ENCODE measurements at regions not wholly inside any gene's neighbourhood (a gene's known extent, or its start where the extent isn't known, plus 50 kb on each side); places are given as distances from the start of the nearest gene placed in this dataset.

DNA sequence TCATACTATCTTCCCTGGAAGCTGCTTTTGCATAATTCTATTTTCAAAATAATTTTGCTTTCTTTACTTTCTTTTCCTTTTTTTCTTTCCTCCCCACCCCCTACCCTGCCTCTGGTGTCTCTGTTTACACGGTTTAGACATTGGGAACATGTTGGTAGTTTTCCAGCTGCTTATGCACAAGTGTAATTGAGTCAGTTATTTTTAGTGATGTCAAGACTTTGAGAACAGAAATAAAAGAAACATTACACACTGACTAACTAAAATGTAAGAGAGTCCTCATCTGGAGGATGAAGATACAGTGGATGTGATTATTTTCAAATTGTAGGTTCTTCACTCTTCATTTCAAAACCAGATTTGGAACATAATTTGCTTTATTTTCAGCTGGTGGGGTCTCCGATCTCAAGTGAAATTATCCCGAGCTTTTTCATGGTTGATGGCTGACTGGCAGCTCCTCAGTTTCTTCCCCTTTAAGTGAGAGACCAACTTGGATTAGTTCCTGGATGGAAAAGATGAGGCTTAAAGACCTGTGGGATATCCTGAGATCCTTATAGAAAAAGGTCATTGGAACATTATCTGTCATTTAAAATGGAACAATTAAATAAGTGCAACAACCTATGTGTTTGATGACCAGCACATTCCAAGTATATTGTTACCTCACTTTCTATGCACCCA, 154.4 kb upstream of the ZNF462 start:
- no peak overlapping the region for H3K4me3 ChIP-seq (ENCODE audit: low read length)
- no peaks in the 10 kb centered on the region for H3F3A ChIP-seq (ENCODE audit: insufficient read depth, low read length)
- no peaks in the 10 kb centered on the region for H3K9me3 ChIP-seq (replicated peaks; ENCODE audit: insufficient read depth, low read length)
- H3K27me3 ChIP-seq (replicated peaks; ENCODE audit: insufficient read depth, low read length) = no peaks in the 10 kb centered on the region
- TF ChIP-seq, protein P1, sequence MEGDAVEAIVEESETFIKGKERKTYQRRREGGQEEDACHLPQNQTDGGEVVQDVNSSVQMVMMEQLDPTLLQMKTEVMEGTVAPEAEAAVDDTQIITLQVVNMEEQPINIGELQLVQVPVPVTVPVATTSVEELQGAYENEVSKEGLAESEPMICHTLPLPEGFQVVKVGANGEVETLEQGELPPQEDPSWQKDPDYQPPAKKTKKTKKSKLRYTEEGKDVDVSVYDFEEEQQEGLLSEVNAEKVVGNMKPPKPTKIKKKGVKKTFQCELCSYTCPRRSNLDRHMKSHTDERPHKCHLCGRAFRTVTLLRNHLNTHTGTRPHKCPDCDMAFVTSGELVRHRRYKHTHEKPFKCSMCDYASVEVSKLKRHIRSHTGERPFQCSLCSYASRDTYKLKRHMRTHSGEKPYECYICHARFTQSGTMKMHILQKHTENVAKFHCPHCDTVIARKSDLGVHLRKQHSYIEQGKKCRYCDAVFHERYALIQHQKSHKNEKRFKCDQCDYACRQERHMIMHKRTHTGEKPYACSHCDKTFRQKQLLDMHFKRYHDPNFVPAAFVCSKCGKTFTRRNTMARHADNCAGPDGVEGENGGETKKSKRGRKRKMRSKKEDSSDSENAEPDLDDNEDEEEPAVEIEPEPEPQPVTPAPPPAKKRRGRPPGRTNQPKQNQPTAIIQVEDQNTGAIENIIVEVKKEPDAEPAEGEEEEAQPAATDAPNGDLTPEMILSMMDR (IDR thresholded peaks at IDR 0.05; ENCODE audit: low read length) = no peak
- TF ChIP-seq EZH2 (optimal IDR thresholded peaks at IDR 0.05; ENCODE audit: low read depth, low read length) = no peak
- TF ChIP-seq EZH2phosphoT487 (IDR thresholded peaks at IDR 0.05; ENCODE audit: low read length) = no peak
- no peaks in the 10 kb centered on the region for H4K20me1 ChIP-seq (ENCODE audit: insufficient read depth, low read length)
- no peak overlapping the region for H2AFZ ChIP-seq (ENCODE audit: low read length)
- no peak overlapping the region for H3K9ac ChIP-seq (ENCODE audit: low read length)
- H3K79me2 ChIP-seq (ENCODE audit: low read length) = no peaks in the 10 kb centered on the region
- H3K36me3 ChIP-seq (replicated peaks; ENCODE audit: insufficient read depth, low read length) = no peaks in the 10 kb centered on the region
- no peak overlapping the region for H3K27ac ChIP-seq (ENCODE audit: low read length)
- H3K4me2 ChIP-seq (ENCODE audit: low read depth, low read length) = no peak overlapping the region
- H3K9me2 ChIP-seq (replicated peaks; ENCODE audit: insufficient read depth, low read length) = no peaks in the 10 kb centered on the region
- no peaks in the 10 kb centered on the region for H3K4me1 ChIP-seq (ENCODE audit: low read length)
- DNase-seq = no peak

GRCh38 chr9:106712279-106712678, 150.7 kb upstream of the ZNF462 start:
- no peaks in the 10 kb centered on the region for H3K36me3 ChIP-seq (replicated peaks; ENCODE audit: insufficient read depth, low read length)
- no peaks in the 10 kb centered on the region for H4K20me1 ChIP-seq (ENCODE audit: insufficient read depth, low read length)
- TF ChIP-seq EZH2 (optimal IDR thresholded peaks at IDR 0.05; ENCODE audit: low read depth, low read length) (no peak), EZH2phosphoT487 (IDR thresholded peaks at IDR 0.05; ENCODE audit: low read length) (no peak)
- TF ChIP-seq, protein P1 (IDR thresholded peaks at IDR 0.05; ENCODE audit: low read length) = no peak
- H3F3A ChIP-seq (ENCODE audit: insufficient read depth, low read length) = no peaks in the 10 kb centered on the region
- H3K4me1 ChIP-seq (ENCODE audit: low read length) = no peaks in the 10 kb centered on the region
- H3K9me3 ChIP-seq (replicated peaks; ENCODE audit: insufficient read depth, low read length) = no peaks in the 10 kb centered on the region
- no peak overlapping the region for H3K9ac ChIP-seq (ENCODE audit: low read length)
- H3K27ac ChIP-seq (ENCODE audit: low read length) = no peak overlapping the region
- no peaks in the 10 kb centered on the region for H3K27me3 ChIP-seq (replicated peaks; ENCODE audit: insufficient read depth, low read length)
- H2AFZ ChIP-seq (ENCODE audit: low read length) = no peak overlapping the region
- H3K9me2 ChIP-seq (replicated peaks; ENCODE audit: insufficient read depth, low read length) = no peaks in the 10 kb centered on the region
- no peak overlapping the region for H3K4me3 ChIP-seq (ENCODE audit: low read length)
- no peak overlapping the region for H3K4me2 ChIP-seq (ENCODE audit: low read depth, low read length)
- H3K79me2 ChIP-seq (ENCODE audit: low read length) = no peaks in the 10 kb centered on the region
- DNase-seq = no peak

DNA sequence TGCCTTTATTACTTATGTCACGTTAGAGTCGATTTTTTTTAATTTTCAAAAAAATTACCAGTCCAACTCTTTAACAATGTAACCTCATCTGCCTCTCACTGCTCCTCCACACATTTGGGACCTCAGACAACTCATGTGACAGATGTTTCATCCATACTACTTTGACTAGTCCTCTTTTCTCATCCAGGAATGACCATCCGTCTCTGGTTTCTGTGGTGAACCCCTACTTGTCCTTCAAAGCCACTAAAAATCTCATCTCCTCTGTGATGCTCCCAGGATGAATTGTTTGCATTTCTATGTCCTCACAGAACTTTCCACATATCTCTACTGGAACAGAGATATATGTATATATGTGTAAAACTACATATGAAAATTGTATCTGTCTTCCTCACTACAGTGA, 149.8 kb upstream of the ZNF462 start:
- no peaks in the 10 kb centered on the region for H3K27me3 ChIP-seq (replicated peaks; ENCODE audit: insufficient read depth, low read length)
- no peak overlapping the region for H2AFZ ChIP-seq (ENCODE audit: low read length)
- DNase-seq = no peak
- no peaks in the 10 kb centered on the region for H3K79me2 ChIP-seq (ENCODE audit: low read length)
- H3K27ac ChIP-seq (ENCODE audit: low read length) = no peak overlapping the region
- H3F3A ChIP-seq (ENCODE audit: insufficient read depth, low read length) = no peaks in the 10 kb centered on the region
- H3K9me2 ChIP-seq (replicated peaks; ENCODE audit: insufficient read depth, low read length) = no peaks in the 10 kb centered on the region
- no peak overlapping the region for H3K4me3 ChIP-seq (ENCODE audit: low read length)
- H3K9me3 ChIP-seq (replicated peaks; ENCODE audit: insufficient read depth, low read length) = no peaks in the 10 kb centered on the region
- no peak overlapping the region for H3K9ac ChIP-seq (ENCODE audit: low read length)
- H4K20me1 ChIP-seq (ENCODE audit: insufficient read depth, low read length) = no peaks in the 10 kb centered on the region
- H3K4me2 ChIP-seq (ENCODE audit: low read depth, low read length) = no peak overlapping the region
- no peak for TF ChIP-seq EZH2phosphoT487 (IDR thresholded peaks at IDR 0.05; ENCODE audit: low read length)
- TF ChIP-seq EZH2 (optimal IDR thresholded peaks at IDR 0.05; ENCODE audit: low read depth, low read length) = no peak
- TF ChIP-seq, protein P1 (IDR thresholded peaks at IDR 0.05; ENCODE audit: low read length) = no peak
- H3K36me3 ChIP-seq (replicated peaks; ENCODE audit: insufficient read depth, low read length) = no peaks in the 10 kb centered on the region
- no peaks in the 10 kb centered on the region for H3K4me1 ChIP-seq (ENCODE audit: low read length)

All from MM.1S (cell line).